WTC11 (cell line): ENCODE measurements at regions not wholly inside any gene's neighbourhood (a gene's known extent, or its start where the extent isn't known, plus 50 kb on each side); places are given as distances from the start of the nearest gene placed in this dataset.

Experiments used
- ESRRA ChIP-seq: sonication (generic); formaldehyde crosslinking; IDR thresholded peaks from 2 replicates; pipeline ENCODE4 v1.8.1; 2022; ENCODE audit warnings: mild to moderate bottlenecking, missing genetic modification reagents, borderline replicate concordance
- USF2 ChIP-seq: sonication (generic); formaldehyde crosslinking; IDR thresholded peaks from 2 replicates; pipeline ENCODE4 v1.8.1; 2023; ENCODE audit warnings: mild to moderate bottlenecking, missing genetic modification reagents, moderate library complexity
- TF ChIP-seq, protein P1 (sequence below): sonication (generic); formaldehyde crosslinking; IDR thresholded peaks from 2 replicates; pipeline ENCODE4 v1.8.0; 2022; ENCODE audit warnings: mild to moderate bottlenecking, missing genetic modification reagents
- TF ChIP-seq, protein P2 (sequence below): fragments of 200-600 bp; IDR thresholded peaks from 2 replicates; pipeline ENCODE4 v1.8.0; 2022; ENCODE audit warnings: antibody characterized with exemption

- TF ChIP-seq, protein P1, sequence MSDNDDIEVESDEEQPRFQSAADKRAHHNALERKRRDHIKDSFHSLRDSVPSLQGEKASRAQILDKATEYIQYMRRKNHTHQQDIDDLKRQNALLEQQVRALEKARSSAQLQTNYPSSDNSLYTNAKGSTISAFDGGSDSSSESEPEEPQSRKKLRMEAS (CRISPR knock-in tag): no peak
- TF ChIP-seq, protein P2, sequence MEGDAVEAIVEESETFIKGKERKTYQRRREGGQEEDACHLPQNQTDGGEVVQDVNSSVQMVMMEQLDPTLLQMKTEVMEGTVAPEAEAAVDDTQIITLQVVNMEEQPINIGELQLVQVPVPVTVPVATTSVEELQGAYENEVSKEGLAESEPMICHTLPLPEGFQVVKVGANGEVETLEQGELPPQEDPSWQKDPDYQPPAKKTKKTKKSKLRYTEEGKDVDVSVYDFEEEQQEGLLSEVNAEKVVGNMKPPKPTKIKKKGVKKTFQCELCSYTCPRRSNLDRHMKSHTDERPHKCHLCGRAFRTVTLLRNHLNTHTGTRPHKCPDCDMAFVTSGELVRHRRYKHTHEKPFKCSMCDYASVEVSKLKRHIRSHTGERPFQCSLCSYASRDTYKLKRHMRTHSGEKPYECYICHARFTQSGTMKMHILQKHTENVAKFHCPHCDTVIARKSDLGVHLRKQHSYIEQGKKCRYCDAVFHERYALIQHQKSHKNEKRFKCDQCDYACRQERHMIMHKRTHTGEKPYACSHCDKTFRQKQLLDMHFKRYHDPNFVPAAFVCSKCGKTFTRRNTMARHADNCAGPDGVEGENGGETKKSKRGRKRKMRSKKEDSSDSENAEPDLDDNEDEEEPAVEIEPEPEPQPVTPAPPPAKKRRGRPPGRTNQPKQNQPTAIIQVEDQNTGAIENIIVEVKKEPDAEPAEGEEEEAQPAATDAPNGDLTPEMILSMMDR: no peak
- TF ChIP-seq USF2 (no peak), ESRRA (CRISPR knock-in tag) (no peak)
Observed at GRCh38 chr7:155962191-155962967, 150.1 kb upstream of the SHH start.
